ENCODE measurements at regions not wholly inside any gene's neighbourhood (a gene's known extent, or its start where the extent isn't known, plus 50 kb on each side); places are given as distances from the start of the nearest gene placed in this dataset.

GRCh38 chr5:52134013-52134650 lies 653.6 kb upstream of the ITGA1 start:
- TF ChIP-seq CTCF (IDR thresholded peaks at IDR 0.05; ENCODE audit: poor library complexity, severe bottlenecking) (no peak), EZH2 (IDR thresholded peaks at IDR 0.05; ENCODE audit: borderline replicate concordance, insufficient read depth, low read length, poor library complexity, severe bottlenecking) (no peak), POLR2AphosphoS5 (IDR thresholded peaks at IDR 0.05) (no peak)
